ENCODE measurements at regions not wholly inside any gene's neighbourhood (a gene's known extent, or its start where the extent isn't known, plus 50 kb on each side); places are given as distances from the start of the nearest gene placed in this dataset.

DNA sequence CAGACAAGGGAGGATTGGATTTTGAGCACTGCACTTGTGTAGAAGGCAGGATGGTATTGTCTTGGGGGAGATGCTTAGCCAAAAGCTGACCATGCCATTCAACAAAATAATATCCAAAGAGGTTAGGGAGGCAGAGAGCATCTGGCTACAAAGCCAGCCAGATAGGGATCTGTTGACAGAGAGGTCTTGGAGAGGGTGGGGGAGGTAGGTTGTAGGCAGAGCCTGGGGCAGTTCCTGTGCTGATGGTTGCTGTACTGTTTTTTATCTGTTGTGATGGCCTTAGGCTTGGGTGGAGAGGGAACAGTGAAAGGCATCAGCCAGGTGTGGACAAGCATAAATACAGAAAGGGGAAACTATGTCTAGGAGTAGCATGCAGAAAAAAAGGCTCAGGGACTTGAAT lies 100.9 kb downstream of the AQP4 start:
- H3K36me3 ChIP-seq: no peaks in the 10 kb centered on the region

DNA sequence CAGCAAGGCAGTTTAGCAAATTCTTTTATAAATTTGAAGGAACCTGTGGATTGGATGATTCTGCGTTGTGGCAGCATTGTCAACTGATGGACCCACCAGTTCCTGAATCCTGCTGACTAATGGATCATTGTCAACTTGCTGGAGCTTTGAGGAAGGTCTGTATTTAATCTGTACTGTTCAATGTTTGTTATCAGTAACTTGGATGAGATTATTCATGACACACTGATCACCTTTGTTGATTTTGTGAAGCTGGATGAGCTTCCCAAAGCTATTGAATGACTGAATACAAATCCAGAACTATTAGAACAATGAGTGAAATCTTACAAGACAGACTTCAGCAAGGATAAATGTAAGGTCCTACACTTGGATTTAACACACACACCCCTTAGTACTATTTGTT lies 101.3 kb downstream of the AQP4 start:
- DNase-seq: no peak
- TF ChIP-seq, protein P1, sequence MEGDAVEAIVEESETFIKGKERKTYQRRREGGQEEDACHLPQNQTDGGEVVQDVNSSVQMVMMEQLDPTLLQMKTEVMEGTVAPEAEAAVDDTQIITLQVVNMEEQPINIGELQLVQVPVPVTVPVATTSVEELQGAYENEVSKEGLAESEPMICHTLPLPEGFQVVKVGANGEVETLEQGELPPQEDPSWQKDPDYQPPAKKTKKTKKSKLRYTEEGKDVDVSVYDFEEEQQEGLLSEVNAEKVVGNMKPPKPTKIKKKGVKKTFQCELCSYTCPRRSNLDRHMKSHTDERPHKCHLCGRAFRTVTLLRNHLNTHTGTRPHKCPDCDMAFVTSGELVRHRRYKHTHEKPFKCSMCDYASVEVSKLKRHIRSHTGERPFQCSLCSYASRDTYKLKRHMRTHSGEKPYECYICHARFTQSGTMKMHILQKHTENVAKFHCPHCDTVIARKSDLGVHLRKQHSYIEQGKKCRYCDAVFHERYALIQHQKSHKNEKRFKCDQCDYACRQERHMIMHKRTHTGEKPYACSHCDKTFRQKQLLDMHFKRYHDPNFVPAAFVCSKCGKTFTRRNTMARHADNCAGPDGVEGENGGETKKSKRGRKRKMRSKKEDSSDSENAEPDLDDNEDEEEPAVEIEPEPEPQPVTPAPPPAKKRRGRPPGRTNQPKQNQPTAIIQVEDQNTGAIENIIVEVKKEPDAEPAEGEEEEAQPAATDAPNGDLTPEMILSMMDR (IDR thresholded peaks at IDR 0.05; ENCODE audit: low read depth, low read length): no peak
- H3K36me3 ChIP-seq: no peaks in the 10 kb centered on the region
- H3K4me1 ChIP-seq: peaks cover 4% of the 10 kb centered on the region; the same call in 1 of the 2 replicates
- H3K27me3 ChIP-seq: no peaks in the 10 kb centered on the region
- H3K9me3 ChIP-seq: no peaks in the 10 kb centered on the region
- no peak overlapping the region for H3K4me3 ChIP-seq (ENCODE audit: low read depth, low read length)

More for the DNA sequence above, 100.9 kb downstream of the AQP4 start:
- Histone ChIP-seq H3K9me3 (no peaks in the 10 kb centered on the region), H3K4me3 (ENCODE audit: low read depth, low read length) (no peak overlapping the region), H3K27me3 (no peaks in the 10 kb centered on the region), H3K4me1 (peaks cover 4% of the 10 kb centered on the region; the same call in 1 of the 2 replicates)
- TF ChIP-seq, protein P1 (IDR thresholded peaks at IDR 0.05; ENCODE audit: low read depth, low read length): no peak
- peak; percentile 44 for DNase-seq

DNA sequence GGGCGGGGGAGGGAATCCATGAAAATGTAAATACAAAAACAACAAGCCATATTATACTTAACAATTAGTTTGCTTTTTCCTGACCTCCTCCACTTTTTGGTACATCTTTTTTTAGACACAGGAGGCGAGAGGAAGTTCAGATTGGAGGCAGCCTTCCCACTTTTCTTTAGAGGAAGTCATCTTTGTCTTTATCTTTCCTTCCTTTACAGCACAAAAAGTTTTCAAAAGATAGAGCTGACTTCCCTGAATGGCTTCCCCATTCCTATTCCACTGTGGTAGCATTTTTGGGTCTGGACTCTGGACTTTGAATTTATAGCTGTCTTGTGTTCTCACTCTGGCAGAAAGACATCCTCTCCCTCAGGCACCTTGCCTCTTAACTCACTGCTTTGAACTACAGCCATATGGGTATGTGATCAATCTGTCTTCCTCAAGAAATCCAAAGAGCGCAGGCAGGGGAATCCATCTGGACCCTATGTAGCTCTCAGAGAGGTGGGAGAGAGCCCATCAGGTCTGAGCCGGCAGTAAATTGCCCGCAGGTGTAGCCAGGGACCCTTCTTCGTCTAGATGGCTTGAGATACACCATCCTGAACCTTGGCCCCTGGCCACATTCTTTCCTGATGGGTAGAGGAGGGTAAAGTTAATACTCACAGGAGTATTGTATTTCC lies 101.9 kb downstream of the AQP4 start:
- TF ChIP-seq, protein P1 (IDR thresholded peaks at IDR 0.05; ENCODE audit: low read depth, low read length): no peak
- peaks cover 4% of the 10 kb centered on the region; the same call in 1 of the 2 replicates for H3K4me1 ChIP-seq
- H3K27me3 ChIP-seq: no peaks in the 10 kb centered on the region
- no peaks in the 10 kb centered on the region for H3K9me3 ChIP-seq
- H3K4me3 ChIP-seq (ENCODE audit: low read depth, low read length): no peak overlapping the region
- no peaks in the 10 kb centered on the region for H3K36me3 ChIP-seq
- DNase-seq: no peak

DNA sequence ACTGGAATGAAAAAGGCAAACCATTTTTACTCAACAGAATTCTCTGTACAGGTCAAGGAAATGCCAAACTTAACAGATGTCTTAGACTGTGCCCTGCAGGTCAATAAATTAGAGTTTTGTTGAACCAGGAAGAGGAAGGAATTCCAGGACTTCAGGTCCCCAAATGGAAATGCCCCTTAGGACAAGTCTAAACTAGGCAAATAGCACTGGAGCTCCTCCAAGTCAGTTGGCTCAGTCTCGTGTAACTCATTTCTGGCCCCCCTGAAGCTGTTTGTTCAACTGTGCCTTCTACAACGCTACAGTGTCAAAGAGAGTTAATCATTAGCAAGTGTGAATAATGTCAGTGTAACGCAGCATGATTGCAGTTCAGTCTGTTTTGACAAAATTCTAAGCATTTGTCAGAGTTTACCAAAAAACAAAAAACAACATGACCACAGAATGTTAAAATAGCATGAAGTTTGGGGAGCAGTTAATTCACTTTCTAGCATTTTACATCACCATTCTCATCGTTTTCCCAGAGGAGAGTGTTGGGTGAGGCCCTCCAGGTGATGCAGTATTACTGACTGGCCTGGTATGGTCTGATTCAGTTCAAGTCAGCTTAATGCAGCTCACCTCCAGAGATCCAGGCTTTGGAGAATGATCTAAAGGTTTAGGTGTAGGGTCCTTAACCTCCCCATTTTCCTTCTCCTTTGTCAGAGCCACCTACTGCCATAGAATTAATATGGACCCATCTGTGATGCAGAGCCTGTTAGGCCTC lies 108.1 kb downstream of the AQP4 start:
- TF ChIP-seq, protein P1 (IDR thresholded peaks at IDR 0.05; ENCODE audit: low read depth, low read length): no peak
- H3K4me1 ChIP-seq: no peaks in the 10 kb centered on the region
- no peak for DNase-seq

DNA sequence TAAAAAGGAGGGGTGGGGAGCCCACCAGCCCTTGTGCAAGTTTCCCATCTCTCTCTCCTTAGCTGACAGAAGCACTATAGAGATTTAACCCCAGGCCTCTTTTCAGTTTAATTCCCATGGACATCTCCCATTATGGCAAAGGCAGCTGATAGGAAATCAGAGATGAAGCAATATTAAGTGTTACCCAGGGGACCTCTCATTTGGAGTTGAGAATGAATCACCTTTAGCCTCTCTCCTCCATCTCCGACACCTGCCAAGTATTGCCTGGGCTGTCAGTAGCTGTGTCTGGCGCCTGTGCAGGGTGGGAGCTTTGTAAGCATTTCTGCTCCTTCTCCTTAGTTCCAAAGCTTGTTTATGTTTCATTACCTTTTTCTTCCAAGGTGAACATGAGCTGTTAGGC lies 109.0 kb downstream of the AQP4 start:
- DNase-seq: no peak
- Histone ChIP-seq H3K4me1 (no peaks in the 10 kb centered on the region), H3K4me3 (ENCODE audit: low read depth, low read length) (no peak overlapping the region), H3K9me3 (no peaks in the 10 kb centered on the region), H3K27me3 (no peaks in the 10 kb centered on the region), H3K36me3 (no peaks in the 10 kb centered on the region)
- TF ChIP-seq, protein P1 (IDR thresholded peaks at IDR 0.05; ENCODE audit: low read depth, low read length): no peak

More for the DNA sequence above, 108.1 kb downstream of the AQP4 start:
- H3K27me3 ChIP-seq: no peaks in the 10 kb centered on the region
- H3K36me3 ChIP-seq: no peaks in the 10 kb centered on the region
- H3K9me3 ChIP-seq: no peaks in the 10 kb centered on the region
- no peak overlapping the region for H3K4me3 ChIP-seq (ENCODE audit: low read depth, low read length)

All from BE2C (cell line).